Nephron (organoid): ENCODE measurements at regions not wholly inside any gene's neighbourhood (a gene's known extent, or its start where the extent isn't known, plus 50 kb on each side); places are given as distances from the start of the nearest gene placed in this dataset.

Source experiments
- H3K27ac Mint-ChIP-seq, 3 experiments: 2 replicates each; pipeline ENCODE4 v1.8.0; 2020; ENCODE audit warnings: mixed read lengths in 3 of 3, mild to moderate bottlenecking in 2 of 3, moderate library complexity in 1 of 3
- H3K27me3 Mint-ChIP-seq: 2 replicates; pipeline ENCODE4 v1.8.0; 2021; ENCODE audit warnings: low read depth, mild to moderate bottlenecking, moderate library complexity, mixed read lengths
- H3K36me3 Mint-ChIP-seq: 2 replicates; pipeline ENCODE4 v1.8.0; 2020; ENCODE audit warnings: low read depth, mixed read lengths
- H3K4me1 Mint-ChIP-seq: 2 replicates; pipeline ENCODE4 v1.8.0; 2020; ENCODE audit warnings: mixed read lengths
- H3K4me3 Mint-ChIP-seq, 3 experiments: 2 replicates each; pipeline ENCODE4 v1.8.0; 2020; ENCODE audit warnings: mild to moderate bottlenecking in 3 of 3, mixed read lengths in 3 of 3, moderate library complexity in 2 of 3
- H3K9me3 Mint-ChIP-seq: 2 replicates; pipeline ENCODE4 v1.8.0; 2020; ENCODE audit warnings: mixed read lengths
- TF ChIP-seq, protein P1 (sequence below), 3 experiments: fragments of 200-600 bp; sonication (generic); IDR thresholded peaks; one replicate each; pipeline ENCODE4 v1.5.0; 2021; ENCODE audit warnings: antibody characterized with exemption in 3 of 3; ENCODE audit not compliant: unreplicated experiment in 3 of 3

DNA sequence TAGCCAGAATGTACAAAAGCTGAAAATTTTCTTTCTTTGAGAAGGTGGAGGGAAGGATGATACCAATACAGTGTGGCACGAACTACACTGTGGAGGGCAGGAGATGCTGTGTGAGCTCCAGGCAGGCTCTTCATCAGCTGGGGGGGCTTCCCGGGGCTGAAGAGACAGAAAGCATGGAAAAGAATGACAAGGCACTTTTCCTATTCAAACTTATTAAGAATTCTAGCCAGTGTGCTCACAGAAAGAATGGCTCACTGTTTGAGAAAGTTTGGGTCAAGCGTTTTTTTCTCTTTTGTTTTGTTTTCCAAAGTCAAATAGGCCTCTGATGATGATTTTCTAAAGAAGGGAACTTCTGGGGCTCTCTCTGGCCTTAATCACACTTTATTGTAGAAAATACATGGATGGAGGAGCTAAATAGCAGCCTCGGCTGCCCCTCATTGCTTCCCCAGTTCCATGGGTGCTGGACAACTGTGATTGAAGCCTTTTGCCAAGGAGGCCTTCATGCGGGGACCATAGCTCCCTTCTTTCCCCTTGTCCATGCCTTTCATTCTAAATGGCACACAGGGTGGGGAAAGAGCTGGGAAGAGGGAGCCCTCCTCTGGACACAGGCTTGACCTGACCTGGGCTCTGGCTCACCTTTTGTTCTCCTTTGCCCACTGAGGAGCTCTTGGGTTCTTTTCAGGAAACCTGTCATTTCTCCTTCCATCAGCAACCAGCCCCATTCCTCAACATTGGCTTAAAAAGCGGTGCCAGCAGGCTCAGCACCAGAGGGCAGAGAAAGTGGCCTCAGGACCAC, 130.6 kb downstream of the TDRD15 start:
- Mint-ChIP-seq H3K27me3 (peaks cover 7% of the 10 kb centered on the region), H3K36me3 (no peaks in the 10 kb centered on the region), H3K4me1 (peaks cover 16% of the 10 kb centered on the region), H3K9me3 (no peaks in the 10 kb centered on the region), H3K27ac (no peak overlapping the region), H3K4me3 (no peak overlapping the region)
- TF ChIP-seq, protein P1, sequence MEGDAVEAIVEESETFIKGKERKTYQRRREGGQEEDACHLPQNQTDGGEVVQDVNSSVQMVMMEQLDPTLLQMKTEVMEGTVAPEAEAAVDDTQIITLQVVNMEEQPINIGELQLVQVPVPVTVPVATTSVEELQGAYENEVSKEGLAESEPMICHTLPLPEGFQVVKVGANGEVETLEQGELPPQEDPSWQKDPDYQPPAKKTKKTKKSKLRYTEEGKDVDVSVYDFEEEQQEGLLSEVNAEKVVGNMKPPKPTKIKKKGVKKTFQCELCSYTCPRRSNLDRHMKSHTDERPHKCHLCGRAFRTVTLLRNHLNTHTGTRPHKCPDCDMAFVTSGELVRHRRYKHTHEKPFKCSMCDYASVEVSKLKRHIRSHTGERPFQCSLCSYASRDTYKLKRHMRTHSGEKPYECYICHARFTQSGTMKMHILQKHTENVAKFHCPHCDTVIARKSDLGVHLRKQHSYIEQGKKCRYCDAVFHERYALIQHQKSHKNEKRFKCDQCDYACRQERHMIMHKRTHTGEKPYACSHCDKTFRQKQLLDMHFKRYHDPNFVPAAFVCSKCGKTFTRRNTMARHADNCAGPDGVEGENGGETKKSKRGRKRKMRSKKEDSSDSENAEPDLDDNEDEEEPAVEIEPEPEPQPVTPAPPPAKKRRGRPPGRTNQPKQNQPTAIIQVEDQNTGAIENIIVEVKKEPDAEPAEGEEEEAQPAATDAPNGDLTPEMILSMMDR (IDR thresholded peaks at IDR 0.05; ENCODE audit: unreplicated experiment in 3 of 3): no peak

DNA sequence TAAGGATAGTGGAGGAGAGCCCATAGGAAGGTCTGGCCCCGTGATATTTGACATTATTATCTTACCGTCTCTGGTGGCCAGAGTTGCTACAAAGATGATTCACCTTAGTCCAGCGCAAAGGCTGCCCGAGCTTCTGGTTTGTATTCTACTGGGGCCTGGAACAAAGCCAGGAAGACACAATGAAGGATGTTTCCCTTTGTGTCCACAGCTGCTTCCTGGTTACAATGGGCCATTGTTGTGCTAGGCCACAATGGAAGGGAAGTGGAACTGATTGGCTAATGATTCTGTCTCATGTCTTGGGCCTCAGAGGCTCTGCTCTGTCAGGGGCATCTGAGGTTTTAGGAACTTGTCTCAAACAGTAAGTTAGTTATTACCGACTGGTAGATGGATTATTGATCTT, 132.2 kb downstream of the TDRD15 start:
- no peaks in the 10 kb centered on the region for H3K9me3 Mint-ChIP-seq
- H3K27ac Mint-ChIP-seq: peak overlapping the region; percentile 38 to 60 (median 52)
- H3K4me3 Mint-ChIP-seq: no peak overlapping the region
- H3K27me3 Mint-ChIP-seq: peaks cover 11% of the 10 kb centered on the region
- no peaks in the 10 kb centered on the region for H3K36me3 Mint-ChIP-seq
- TF ChIP-seq, protein P1 (IDR thresholded peaks at IDR 0.05; ENCODE audit: unreplicated experiment in 3 of 3): no peak
- H3K4me1 Mint-ChIP-seq: peaks cover 16% of the 10 kb centered on the region

DNA sequence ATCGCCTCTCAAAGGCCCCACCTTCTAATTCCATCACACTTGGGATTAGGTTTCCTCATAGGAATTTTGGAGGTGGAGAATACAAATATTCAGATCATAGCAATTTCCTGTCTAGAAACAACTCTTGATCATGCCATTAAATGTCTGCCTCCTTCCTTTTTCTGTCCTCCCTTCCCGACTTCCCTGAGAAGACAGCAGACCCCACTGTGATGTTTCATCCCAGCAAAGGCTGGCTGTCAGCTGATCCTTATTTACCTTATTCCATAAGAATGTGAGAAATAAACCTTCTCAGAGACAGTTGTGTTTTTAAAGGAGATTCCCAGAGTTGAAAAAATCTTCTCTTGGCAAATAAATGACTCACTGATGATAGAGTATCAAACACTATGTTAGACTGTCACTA, 133.9 kb downstream of the TDRD15 start:
- Mint-ChIP-seq H3K4me3 (no peak overlapping the region), H3K27ac (peak overlapping the region; percentile 45 to 59 (median 55)), H3K9me3 (no peaks in the 10 kb centered on the region), H3K27me3 (peaks cover 17% of the 10 kb centered on the region), H3K4me1 (peaks cover 31% of the 10 kb centered on the region), H3K36me3 (no peaks in the 10 kb centered on the region)
- TF ChIP-seq, protein P1 (IDR thresholded peaks at IDR 0.05; ENCODE audit: unreplicated experiment in 3 of 3): no peak

DNA sequence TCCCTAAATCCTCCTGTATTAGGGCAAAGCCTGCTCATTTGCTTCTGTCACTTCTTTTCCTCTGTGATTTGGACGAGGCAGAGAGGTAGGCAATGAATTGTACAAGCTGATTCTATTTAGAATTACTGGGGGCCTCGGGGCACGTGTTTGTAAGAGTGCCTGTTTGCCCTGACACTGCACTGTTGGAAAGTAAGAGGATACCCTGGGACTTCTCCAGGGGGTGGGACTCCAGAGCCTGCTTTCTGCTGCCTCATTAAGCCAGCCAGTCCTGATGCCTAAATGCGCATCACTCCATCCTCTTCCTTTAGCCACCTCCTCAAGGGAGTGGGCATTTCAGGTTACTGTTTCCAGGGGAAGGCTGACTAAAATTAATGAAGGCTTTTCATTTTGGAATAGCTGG, 134.3 kb downstream of the TDRD15 start:
- peaks cover 33% of the 10 kb centered on the region for H3K4me1 Mint-ChIP-seq
- H3K27me3 Mint-ChIP-seq: peaks cover 19% of the 10 kb centered on the region
- H3K4me3 Mint-ChIP-seq: no peak overlapping the region
- H3K9me3 Mint-ChIP-seq: no peaks in the 10 kb centered on the region
- peak overlapping the region; percentile 45 to 59 (median 55) for H3K27ac Mint-ChIP-seq
- TF ChIP-seq, protein P1 (IDR thresholded peaks at IDR 0.05; ENCODE audit: unreplicated experiment in 3 of 3): no peak
- H3K36me3 Mint-ChIP-seq: no peaks in the 10 kb centered on the region

DNA sequence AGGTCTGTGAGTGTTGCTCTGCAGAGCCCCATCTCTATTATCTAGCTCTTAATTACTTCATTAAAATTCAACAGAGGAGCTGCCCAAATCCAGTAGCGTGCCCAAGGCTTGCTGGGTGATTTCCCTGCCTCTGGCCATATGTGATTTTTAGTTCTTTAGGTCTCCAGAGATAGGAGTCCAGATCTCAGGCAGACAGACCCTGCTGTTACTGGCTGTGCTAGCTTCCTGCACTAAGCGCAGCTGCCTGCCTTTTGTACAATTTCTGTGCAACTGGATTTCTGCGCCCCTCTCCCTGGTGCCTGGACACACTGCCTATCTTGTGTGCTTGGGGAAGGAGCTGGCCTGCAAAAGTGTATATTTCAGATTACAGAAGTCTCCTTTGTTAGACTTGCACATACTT, 136.5 kb downstream of the TDRD15 start:
- peaks cover 35% of the 10 kb centered on the region for H3K4me1 Mint-ChIP-seq
- no peaks in the 10 kb centered on the region for H3K9me3 Mint-ChIP-seq
- TF ChIP-seq, protein P1 (IDR thresholded peaks at IDR 0.05; ENCODE audit: unreplicated experiment in 3 of 3): no peak
- H3K27ac Mint-ChIP-seq: peak overlapping the region in 1 of 3 experiments; percentile 42
- H3K4me3 Mint-ChIP-seq: no peak overlapping the region
- peaks cover 32% of the 10 kb centered on the region for H3K27me3 Mint-ChIP-seq
- no peaks in the 10 kb centered on the region for H3K36me3 Mint-ChIP-seq

DNA sequence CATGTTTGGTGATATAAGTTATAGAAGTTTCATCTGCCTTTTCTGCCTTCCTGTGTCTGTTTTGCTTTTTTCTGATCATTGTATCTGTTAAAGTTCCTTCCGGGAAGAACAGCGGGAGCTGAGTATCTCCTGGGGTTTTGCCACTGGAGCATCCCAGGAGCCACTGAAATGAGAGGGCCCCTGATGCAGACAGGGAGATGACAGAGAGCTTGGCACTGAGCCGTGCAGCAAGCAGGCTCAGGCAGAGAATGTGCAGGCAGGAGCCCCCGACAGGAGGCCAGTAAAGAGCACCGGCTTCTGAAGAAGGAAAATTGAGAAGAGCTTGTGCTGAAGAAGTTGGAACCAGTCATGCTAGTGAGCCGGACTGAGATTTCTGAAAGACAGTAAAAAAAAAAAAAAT, 137.8 kb downstream of the TDRD15 start:
- H3K27ac Mint-ChIP-seq: peak overlapping the region; percentile 6 to 32 (median 17)
- TF ChIP-seq, protein P1 (IDR thresholded peaks at IDR 0.05; ENCODE audit: unreplicated experiment in 3 of 3): no peak
- no peaks in the 10 kb centered on the region for H3K9me3 Mint-ChIP-seq
- H3K27me3 Mint-ChIP-seq: peaks cover 41% of the 10 kb centered on the region
- peaks cover 39% of the 10 kb centered on the region for H3K4me1 Mint-ChIP-seq
- no peaks in the 10 kb centered on the region for H3K36me3 Mint-ChIP-seq
- H3K4me3 Mint-ChIP-seq: no peak overlapping the region
